ENCODE measurements at regions not wholly inside any gene's neighbourhood (a gene's known extent, or its start where the extent isn't known, plus 50 kb on each side); places are given as distances from the start of the nearest gene placed in this dataset.

GRCh38 chrX:37077646-37078433 is 69.7 kb downstream of the FAM47C start:
- Mint-ChIP-seq H3K27me3 (ENCODE audit: low read depth) (no peaks in the 10 kb centered on the region), H3K9me3 (peaks cover 48 to 66% of the 10 kb centered on the region in 2 experiments), H3K36me3 (ENCODE audit: insufficient read depth in 1 of 3, low read depth in 3 of 3) (peaks cover 0 to 8% (median 2%) of the 10 kb centered on the region in 3 experiments; a peak in 4 of 7 replicates), H3K4me3 (no peak overlapping the region), H3K4me1 (no peaks in the 10 kb centered on the region), H3K27ac (no peak overlapping the region)
- WGBS (ENCODE audit: extremely low coverage, insufficient read length, low lambda C conversion rate) = no CpG with 5 or more reads among the region's 32 CpGs
- no peak overlapping the region for H2BK20ac ChIP-seq (ENCODE audit: low read depth, low read length, poor library complexity, severe bottlenecking)
- no peaks in the 10 kb centered on the region for H3K27me3 ChIP-seq (ENCODE audit: insufficient read depth, low read length)
- H4K91ac ChIP-seq (ENCODE audit: insufficient read length, low read depth, low read length) = no peak overlapping the region
- no peak overlapping the region for H2AK5ac ChIP-seq (ENCODE audit: insufficient read length, low read length)
- no peak overlapping the region for H3K4ac ChIP-seq (ENCODE audit: low read depth, low read length)
- no peak for DNase-seq
- no peak overlapping the region for H3K14ac ChIP-seq (ENCODE audit: insufficient read depth, low read length)
- no peaks in the 10 kb centered on the region for H3K4me1 ChIP-seq (ENCODE audit: insufficient read depth, low read length)
- no peak overlapping the region for H2AFZ ChIP-seq (ENCODE audit: low read length)
- H3K23me2 ChIP-seq (ENCODE audit: insufficient read length, low read depth, low read length, poor library complexity, severe bottlenecking) = no peaks in the 10 kb centered on the region
- no peaks in the 10 kb centered on the region for H3K79me1 ChIP-seq (ENCODE audit: insufficient read depth, low read depth, low read length, poor library complexity, severe bottlenecking)
- H3K4me2 ChIP-seq (ENCODE audit: insufficient read depth, insufficient read length, low read length) = no peak overlapping the region
- H3K79me2 ChIP-seq (ENCODE audit: insufficient read depth, low read length) = no peaks in the 10 kb centered on the region
- no peak for TF ChIP-seq CTCF (conservative IDR thresholded peaks at IDR 0.05)
- H3T11ph ChIP-seq (ENCODE audit: low read length) = no peak overlapping the region
- H2BK15ac ChIP-seq (ENCODE audit: low read depth, low read length) = no peak overlapping the region
- H3K23ac ChIP-seq (ENCODE audit: insufficient read length, low read depth, low read length) = no peak overlapping the region
- no peak overlapping the region for H2BK5ac ChIP-seq (ENCODE audit: insufficient read length, low read length)
- H4K8ac ChIP-seq (replicated peaks; ENCODE audit: insufficient read length, low read depth, low read length) = no peak overlapping the region
- H3K56ac ChIP-seq (ENCODE audit: insufficient read length, low read depth, low read length) = no peak overlapping the region
- H2BK12ac ChIP-seq (ENCODE audit: insufficient read length, low read depth, low read length) = no peak overlapping the region
- H3K9me3 ChIP-seq (ENCODE audit: control insufficient read depth, low read depth, low read length) = peaks cover 9% of the 10 kb centered on the region
- no peak overlapping the region for H4K5ac ChIP-seq (ENCODE audit: insufficient read length, low read depth, low read length)
- no peak overlapping the region for H2BK120ac ChIP-seq (ENCODE audit: low read depth, low read length, poor library complexity, severe bottlenecking)
- H3K9ac ChIP-seq (ENCODE audit: extremely low read depth, insufficient read length, low read length) = no peak overlapping the region
- H3K27ac ChIP-seq (ENCODE audit: insufficient read length, low read depth, low read length) = no peak overlapping the region
- no peak overlapping the region for H3K18ac ChIP-seq (ENCODE audit: insufficient read length, low read depth, low read length)
- no peaks in the 10 kb centered on the region for H4K20me1 ChIP-seq (ENCODE audit: control insufficient read depth, insufficient read depth, insufficient read length)
